ENCODE measurements at regions not wholly inside any gene's neighbourhood (a gene's known extent, or its start where the extent isn't known, plus 50 kb on each side); places are given as distances from the start of the nearest gene placed in this dataset.

GRCh38 chr7:145216866-145217265, 381.0 kb upstream of the TPK1 start:
- Mint-ChIP-seq H3K27ac (no peak overlapping the region), H3K9me3 (peaks cover 4% of the 10 kb centered on the region), H3K36me3 (ENCODE audit: low read depth) (no peaks in the 10 kb centered on the region), H3K4me1 (no peaks in the 10 kb centered on the region), H3K4me3 (no peak overlapping the region), H3K27me3 (ENCODE audit: low read depth, poor library complexity) (peaks cover 4% of the 10 kb centered on the region)
- DNase-seq, result no peak
- TF ChIP-seq, protein P1, sequence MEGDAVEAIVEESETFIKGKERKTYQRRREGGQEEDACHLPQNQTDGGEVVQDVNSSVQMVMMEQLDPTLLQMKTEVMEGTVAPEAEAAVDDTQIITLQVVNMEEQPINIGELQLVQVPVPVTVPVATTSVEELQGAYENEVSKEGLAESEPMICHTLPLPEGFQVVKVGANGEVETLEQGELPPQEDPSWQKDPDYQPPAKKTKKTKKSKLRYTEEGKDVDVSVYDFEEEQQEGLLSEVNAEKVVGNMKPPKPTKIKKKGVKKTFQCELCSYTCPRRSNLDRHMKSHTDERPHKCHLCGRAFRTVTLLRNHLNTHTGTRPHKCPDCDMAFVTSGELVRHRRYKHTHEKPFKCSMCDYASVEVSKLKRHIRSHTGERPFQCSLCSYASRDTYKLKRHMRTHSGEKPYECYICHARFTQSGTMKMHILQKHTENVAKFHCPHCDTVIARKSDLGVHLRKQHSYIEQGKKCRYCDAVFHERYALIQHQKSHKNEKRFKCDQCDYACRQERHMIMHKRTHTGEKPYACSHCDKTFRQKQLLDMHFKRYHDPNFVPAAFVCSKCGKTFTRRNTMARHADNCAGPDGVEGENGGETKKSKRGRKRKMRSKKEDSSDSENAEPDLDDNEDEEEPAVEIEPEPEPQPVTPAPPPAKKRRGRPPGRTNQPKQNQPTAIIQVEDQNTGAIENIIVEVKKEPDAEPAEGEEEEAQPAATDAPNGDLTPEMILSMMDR (IDR thresholded peaks at IDR 0.05), result no peak

DNA sequence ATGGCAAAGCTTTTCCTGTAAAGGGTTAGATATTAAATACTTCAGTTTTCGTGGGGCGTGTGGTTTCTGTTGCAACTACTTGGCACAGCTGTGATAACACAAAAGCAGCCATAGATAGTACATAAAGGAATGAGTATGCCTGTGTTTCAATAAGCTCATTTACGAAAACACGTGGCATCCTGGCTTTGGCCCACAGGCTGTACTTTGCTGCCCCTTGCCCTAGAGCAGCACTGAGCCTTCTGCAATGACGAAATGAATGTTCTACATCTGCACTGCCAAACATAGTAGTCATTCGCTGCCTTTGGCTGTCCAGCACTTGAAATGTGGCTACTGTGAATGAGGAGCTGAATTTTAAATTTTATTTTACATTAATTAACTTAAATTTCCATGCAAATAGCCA, 376.2 kb upstream of the TPK1 start:
- TF ChIP-seq, protein P1 (IDR thresholded peaks at IDR 0.05), result no peak
- Mint-ChIP-seq H3K27ac (no peak overlapping the region), H3K4me3 (no peak overlapping the region), H3K4me1 (no peaks in the 10 kb centered on the region), H3K9me3 (peaks cover 4% of the 10 kb centered on the region), H3K27me3 (ENCODE audit: low read depth, poor library complexity) (peaks cover 3% of the 10 kb centered on the region), H3K36me3 (ENCODE audit: low read depth) (no peaks in the 10 kb centered on the region)
- DNase-seq, result no peak

DNA sequence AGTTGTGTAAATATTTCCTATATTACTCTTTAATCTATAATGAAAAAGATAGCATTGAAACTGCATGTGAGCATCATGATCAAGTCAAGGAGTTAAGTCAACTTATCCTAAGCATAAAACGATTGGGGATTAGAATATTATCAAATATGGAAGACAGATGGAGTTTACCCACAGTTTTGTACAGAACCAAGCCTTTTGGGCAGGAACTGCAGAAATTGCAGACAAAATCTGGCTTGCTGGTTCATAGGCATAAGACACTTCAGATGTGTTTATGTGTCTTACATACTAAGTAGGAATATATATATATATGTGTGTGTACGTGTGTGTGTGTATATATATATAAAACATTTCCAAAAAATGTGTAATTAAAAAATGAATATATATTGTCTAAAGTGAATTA, 375.4 kb upstream of the TPK1 start:
- H3K27ac Mint-ChIP-seq, result no peak overlapping the region
- H3K9me3 Mint-ChIP-seq, result peaks cover 4% of the 10 kb centered on the region
- peaks cover 3% of the 10 kb centered on the region for H3K27me3 Mint-ChIP-seq (ENCODE audit: low read depth, poor library complexity)
- H3K36me3 Mint-ChIP-seq (ENCODE audit: low read depth), result no peaks in the 10 kb centered on the region
- no peak for DNase-seq
- no peak overlapping the region for H3K4me3 Mint-ChIP-seq
- no peaks in the 10 kb centered on the region for H3K4me1 Mint-ChIP-seq
- TF ChIP-seq, protein P1 (IDR thresholded peaks at IDR 0.05), result no peak

GRCh38 chr7:145193951-145194350, 358.1 kb upstream of the TPK1 start:
- Mint-ChIP-seq H3K27me3 (ENCODE audit: low read depth, poor library complexity) (no peaks in the 10 kb centered on the region), H3K4me1 (no peaks in the 10 kb centered on the region), H3K27ac (no peak overlapping the region), H3K9me3 (no peaks in the 10 kb centered on the region), H3K4me3 (no peak overlapping the region), H3K36me3 (ENCODE audit: low read depth) (no peaks in the 10 kb centered on the region)
- no peak for DNase-seq
- TF ChIP-seq, protein P1 (IDR thresholded peaks at IDR 0.05), result no peak

DNA sequence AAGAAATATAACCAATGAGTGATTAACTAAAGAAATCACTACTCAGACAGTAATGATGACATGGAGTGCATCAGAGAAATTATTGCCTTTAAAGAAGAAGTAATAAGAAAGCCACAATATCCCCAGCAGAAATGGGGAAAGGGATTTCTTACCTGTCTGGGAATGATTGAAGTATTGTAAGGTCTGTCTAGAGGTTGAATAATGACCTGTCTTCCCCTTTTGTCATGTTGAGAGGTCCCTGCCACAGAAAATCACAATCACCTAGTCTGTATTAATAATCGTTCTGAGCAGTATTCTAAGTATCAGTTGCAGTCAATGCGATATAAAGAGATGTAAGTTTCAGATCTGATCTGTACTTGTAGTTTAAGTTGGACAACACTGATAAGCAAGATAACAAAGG, 349.1 kb upstream of the TPK1 start:
- H3K4me1 Mint-ChIP-seq, result no peaks in the 10 kb centered on the region
- H3K9me3 Mint-ChIP-seq, result no peaks in the 10 kb centered on the region
- no peaks in the 10 kb centered on the region for H3K36me3 Mint-ChIP-seq (ENCODE audit: low read depth)
- TF ChIP-seq, protein P1 (IDR thresholded peaks at IDR 0.05), result no peak
- no peak overlapping the region for H3K27ac Mint-ChIP-seq
- no peaks in the 10 kb centered on the region for H3K27me3 Mint-ChIP-seq (ENCODE audit: low read depth, poor library complexity)
- no peak overlapping the region for H3K4me3 Mint-ChIP-seq
- DNase-seq, result no peak

DNA sequence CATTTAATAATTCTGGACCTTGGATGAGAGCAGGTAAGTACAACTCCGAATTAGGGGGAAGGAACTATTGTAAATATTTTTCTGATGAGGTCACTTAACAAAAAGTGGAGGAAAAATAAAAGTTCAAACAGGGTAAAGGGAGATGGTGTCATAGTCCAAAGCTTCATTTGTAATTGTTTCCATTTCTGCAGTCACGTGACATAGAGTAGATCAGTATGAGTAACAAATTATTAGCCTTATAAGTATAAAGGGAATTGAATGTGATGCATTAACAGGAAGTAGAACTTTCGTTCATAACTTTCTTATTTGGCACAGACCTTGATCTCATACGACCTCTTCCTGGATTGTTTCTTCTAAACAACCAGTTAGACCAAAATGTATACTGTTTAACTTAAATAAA, 347.2 kb upstream of the TPK1 start:
- Mint-ChIP-seq H3K9me3 (no peaks in the 10 kb centered on the region), H3K4me1 (no peaks in the 10 kb centered on the region), H3K27ac (no peak overlapping the region), H3K4me3 (no peak overlapping the region), H3K36me3 (ENCODE audit: low read depth) (no peaks in the 10 kb centered on the region), H3K27me3 (ENCODE audit: low read depth, poor library complexity) (no peaks in the 10 kb centered on the region)
- TF ChIP-seq, protein P1 (IDR thresholded peaks at IDR 0.05), result no peak
- no peak for DNase-seq

All from nephron progenitor cell (in vitro differentiated cells).